AG09309 (cell line): ENCODE measurements at regions not wholly inside any gene's neighbourhood (a gene's known extent, or its start where the extent isn't known, plus 50 kb on each side); places are given as distances from the start of the nearest gene placed in this dataset.

Experiments
- DNase-seq: peaks from one replicate; pipeline ENCODE4 v3.0.0-alpha.2; 2010; ENCODE audit warnings: low read depth
- H3K4me3 ChIP-seq: 2 replicates; pipeline ENCODE4 v1.5.1; 2011; ENCODE audit warnings: mild to moderate bottlenecking, low read depth, low read length, moderate library complexity; ENCODE audit not compliant: control insufficient read depth
- CTCF ChIP-seq: IDR thresholded peaks from 2 replicates; pipeline ENCODE4 v1.5.1; 2011; ENCODE audit warnings: mild to moderate bottlenecking, low read depth, low read length, inconsistent platforms; ENCODE audit not compliant: insufficient read depth, control insufficient read depth; ENCODE audit errors: missing control alignments

DNA sequence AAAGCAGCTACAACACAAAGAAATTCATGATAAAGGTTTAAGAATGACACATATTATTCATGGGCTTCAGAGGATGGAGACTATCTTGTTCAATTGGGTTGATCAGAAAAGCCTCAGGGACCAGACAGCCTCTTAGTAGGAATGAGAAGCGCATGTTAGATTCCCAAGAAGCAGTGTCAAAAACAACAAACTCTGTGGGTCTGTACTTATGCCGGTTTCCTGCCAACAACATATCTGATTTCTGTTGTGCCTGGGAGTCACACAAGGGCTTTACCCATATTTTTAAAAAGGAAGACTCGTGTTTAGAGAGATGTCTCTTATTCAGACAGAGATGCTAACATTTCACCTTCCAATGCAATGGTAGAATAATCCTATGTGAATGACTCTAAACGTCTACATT is 2180.6 kb upstream of the CELF4 start:
- no peak for DNase-seq
- no peak for TF ChIP-seq CTCF
- H3K4me3 ChIP-seq, result no peak overlapping the region

GRCh38 chr18:39743463-39743862 is 2177.9 kb upstream of the CELF4 start:
- H3K4me3 ChIP-seq, result no peak overlapping the region
- no peak for DNase-seq
- TF ChIP-seq CTCF, result no peak

- TF ChIP-seq CTCF, result no peak
- H3K4me3 ChIP-seq, result no peak overlapping the region
- DNase-seq, result no peak
Observed at GRCh38 chr18:39741755-39742466, 2176.3 kb upstream of the CELF4 start.

DNA sequence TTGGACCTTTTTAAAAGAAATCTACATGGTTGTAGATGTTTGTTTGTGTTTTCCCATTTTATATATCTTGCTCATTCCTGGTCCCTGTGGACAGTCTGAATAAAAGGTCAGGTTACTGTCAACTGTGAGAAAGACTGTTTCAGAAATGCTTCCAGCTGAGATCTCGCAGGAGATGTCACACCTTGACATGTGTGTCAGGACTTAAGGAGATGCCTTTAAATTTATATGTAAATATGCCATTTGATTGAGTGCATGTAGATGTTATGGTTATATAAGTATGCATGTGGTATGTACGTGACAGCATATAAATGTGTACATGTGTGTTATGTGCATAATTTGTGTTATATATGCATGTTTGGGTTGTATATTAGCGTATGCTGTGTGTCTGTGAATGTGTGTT is 2172.3 kb upstream of the CELF4 start:
- no peak for DNase-seq
- TF ChIP-seq CTCF, result no peak
- H3K4me3 ChIP-seq, result no peak overlapping the region

GRCh38 chr18:39732918-39733317 is 2167.3 kb upstream of the CELF4 start:
- H3K4me3 ChIP-seq, result no peak overlapping the region
- TF ChIP-seq CTCF, result no peak
- DNase-seq, result no peak

DNA sequence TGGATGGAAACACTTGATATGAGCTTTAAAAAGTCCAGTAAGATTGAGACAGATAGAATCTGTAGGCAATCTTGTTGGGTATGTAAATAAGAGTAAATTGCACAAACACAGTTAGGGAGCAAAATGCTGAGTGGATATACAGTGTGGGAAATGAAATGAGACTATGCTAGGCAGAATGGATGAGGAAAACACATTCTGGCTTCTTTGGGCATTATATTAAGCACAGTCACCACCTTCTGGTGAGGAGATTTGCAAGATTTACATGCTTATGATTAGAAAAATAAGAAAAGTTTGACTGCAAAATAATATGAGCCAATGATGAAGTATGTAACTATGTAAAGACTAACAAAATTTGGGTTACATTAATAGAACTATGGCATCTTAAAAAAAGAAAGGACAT is 2165.0 kb upstream of the CELF4 start:
- TF ChIP-seq CTCF, result peak; percentile 3
- no peak overlapping the region for H3K4me3 ChIP-seq
- no peak for DNase-seq
